Cerebellar cortex (tissue), 1 donor: ENCODE measurements at regions not wholly inside any gene's neighbourhood (a gene's known extent, or its start where the extent isn't known, plus 50 kb on each side); places are given as distances from the start of the nearest gene placed in this dataset.

ENCODE experiments used
- DNase-seq: peaks from one replicate; pipeline ENCODE4 v3.0.0-alpha.2; 2015; ENCODE audit warnings: low spot score

GRCh38 chr2:120977582-120978358 is 242.1 kb downstream of the GLI2 start:
- DNase-seq = no peak

- no peak for DNase-seq
Observed at GRCh38 chr2:120978359-120979050, 242.8 kb downstream of the GLI2 start.

GRCh38 chr2:120979398-120979797 is 243.7 kb downstream of the GLI2 start:
- no peak for DNase-seq

DNA sequence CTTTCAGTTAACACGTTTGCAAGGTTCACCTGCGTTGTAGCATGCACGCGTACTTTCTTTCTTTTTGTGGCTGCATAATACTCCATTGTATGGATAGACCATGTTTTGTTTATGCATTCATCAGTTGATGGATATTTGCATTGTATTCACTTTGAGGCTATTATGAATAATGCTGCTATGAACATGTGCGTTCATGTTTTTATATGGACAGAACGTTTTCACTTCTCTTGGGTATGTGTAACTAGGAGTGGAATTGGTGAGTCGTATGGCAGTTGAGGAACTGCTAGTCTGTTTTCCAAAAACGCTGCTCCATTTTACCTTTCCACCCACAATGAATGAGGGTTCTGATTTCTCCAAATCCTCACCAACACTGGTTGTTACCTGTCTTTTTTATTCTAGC is 244.3 kb downstream of the GLI2 start:
- no peak for DNase-seq

GRCh38 chr2:120981443-120981842 is 245.8 kb downstream of the GLI2 start:
- DNase-seq = no peak

DNA sequence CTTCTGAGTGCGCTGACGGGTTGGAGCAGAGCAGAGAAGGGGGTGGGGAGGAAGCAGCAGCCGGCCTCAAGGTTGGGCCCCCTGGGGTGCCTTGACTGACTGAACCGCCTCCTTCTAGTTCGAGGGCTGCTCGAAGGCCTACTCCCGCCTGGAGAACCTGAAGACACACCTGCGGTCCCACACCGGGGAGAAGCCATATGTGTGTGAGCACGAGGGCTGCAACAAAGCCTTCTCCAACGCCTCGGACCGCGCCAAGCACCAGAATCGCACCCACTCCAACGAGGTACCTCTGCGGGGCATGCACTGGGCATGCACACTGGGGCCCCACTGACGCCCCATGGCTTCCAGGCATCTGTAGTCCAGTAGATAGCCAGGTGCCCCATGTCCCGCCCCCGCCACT is 246.9 kb downstream of the GLI2 start:
- no peak for DNase-seq

GRCh38 chr2:120983344-120983743 is 247.7 kb downstream of the GLI2 start:
- DNase-seq = no peak

GRCh38 chr2:120984046-120984445 is 248.4 kb downstream of the GLI2 start:
- no peak for DNase-seq

DNA sequence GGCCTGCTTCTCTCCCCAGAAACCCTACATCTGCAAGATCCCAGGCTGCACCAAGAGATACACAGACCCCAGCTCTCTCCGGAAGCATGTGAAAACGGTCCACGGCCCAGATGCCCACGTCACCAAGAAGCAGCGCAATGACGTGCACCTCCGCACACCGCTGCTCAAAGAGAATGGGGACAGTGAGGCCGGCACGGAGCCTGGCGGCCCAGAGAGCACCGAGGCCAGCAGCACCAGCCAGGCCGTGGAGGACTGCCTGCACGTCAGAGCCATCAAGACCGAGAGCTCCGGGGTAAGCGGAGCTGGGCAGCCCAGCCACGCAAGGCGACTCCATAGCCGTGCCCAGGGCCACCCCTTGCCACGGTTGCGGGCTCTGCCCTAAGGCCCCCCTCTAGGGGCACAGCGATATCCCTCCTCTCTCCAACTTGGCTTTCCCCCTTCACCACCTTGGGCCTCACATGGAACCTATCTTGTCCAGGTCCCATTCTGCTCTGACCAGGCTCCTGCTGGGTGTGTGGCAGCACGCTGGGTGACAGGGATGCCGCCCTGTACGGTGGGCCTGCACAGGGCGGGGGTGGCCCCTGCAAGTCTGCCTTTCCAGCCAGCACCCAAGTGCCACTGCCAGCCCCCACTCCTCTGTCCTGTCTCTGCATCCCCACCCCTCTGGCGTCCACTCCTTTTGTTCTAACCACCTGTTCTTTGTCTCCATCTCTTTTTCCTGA is 248.9 kb downstream of the GLI2 start:
- no peak for DNase-seq

- DNase-seq = no peak
Observed at GRCh38 chr2:120985174-120985996, 249.7 kb downstream of the GLI2 start.

- no peak for DNase-seq
Observed at GRCh38 chr2:120985997-120986651, 250.5 kb downstream of the GLI2 start.

DNA sequence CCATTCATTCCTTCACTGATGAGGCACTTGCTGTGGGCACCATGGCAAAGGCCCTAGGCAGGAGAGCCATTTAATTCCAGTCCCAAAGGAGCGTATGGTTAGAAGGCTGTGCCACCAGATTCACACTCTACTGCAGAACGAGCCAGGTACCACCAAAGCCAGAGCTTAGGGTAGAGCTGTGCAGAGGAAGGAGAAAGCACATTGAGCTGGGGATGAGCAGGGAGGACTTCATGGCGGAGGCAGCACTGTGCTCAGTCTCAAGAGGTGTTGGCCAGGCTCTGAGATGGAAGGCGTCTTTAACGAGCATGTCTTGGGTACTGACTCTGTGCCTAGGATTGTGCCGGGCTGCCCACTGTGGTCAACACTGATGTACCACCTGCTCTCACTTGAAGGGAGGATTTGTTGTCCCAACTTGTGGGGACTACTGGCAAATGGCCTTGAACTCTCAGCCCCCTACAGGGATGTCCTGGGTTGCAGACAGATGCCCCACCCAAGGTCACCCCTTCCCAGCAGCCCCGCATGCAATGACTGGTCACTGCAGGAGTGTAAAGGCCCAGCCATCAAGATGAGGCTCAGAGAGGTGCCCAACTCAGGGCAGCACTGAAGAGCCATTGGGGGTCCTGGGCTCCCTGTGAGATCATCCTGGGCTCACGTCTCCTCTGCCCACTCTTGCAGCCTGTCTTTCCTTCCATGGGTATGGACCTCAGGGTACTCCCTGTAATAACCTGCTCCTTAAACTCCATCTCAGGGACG is 251.4 kb downstream of the GLI2 start:
- no peak for DNase-seq

DNA sequence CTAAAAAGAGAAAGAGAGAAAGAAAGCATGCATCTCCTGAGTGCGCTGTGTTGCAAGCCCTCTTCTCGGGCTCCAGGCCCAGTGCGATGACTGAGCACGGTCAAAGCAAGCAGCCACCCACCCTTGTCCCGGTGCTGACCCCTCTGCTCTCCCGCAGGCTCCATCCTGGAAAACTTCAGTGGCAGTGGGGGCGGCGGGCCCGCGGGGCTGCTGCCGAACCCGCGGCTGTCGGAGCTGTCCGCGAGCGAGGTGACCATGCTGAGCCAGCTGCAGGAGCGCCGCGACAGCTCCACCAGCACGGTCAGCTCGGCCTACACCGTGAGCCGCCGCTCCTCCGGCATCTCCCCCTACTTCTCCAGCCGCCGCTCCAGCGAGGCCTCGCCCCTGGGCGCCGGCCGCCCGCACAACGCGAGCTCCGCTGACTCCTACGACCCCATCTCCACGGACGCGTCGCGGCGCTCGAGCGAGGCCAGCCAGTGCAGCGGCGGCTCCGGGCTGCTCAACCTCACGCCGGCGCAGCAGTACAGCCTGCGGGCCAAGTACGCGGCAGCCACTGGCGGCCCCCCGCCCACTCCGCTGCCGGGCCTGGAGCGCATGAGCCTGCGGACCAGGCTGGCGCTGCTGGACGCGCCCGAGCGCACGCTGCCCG is 252.5 kb downstream of the GLI2 start:
- DNase-seq = no peak

- DNase-seq = no peak
Observed at GRCh38 chr2:120988700-120989511, 253.2 kb downstream of the GLI2 start.

DNA sequence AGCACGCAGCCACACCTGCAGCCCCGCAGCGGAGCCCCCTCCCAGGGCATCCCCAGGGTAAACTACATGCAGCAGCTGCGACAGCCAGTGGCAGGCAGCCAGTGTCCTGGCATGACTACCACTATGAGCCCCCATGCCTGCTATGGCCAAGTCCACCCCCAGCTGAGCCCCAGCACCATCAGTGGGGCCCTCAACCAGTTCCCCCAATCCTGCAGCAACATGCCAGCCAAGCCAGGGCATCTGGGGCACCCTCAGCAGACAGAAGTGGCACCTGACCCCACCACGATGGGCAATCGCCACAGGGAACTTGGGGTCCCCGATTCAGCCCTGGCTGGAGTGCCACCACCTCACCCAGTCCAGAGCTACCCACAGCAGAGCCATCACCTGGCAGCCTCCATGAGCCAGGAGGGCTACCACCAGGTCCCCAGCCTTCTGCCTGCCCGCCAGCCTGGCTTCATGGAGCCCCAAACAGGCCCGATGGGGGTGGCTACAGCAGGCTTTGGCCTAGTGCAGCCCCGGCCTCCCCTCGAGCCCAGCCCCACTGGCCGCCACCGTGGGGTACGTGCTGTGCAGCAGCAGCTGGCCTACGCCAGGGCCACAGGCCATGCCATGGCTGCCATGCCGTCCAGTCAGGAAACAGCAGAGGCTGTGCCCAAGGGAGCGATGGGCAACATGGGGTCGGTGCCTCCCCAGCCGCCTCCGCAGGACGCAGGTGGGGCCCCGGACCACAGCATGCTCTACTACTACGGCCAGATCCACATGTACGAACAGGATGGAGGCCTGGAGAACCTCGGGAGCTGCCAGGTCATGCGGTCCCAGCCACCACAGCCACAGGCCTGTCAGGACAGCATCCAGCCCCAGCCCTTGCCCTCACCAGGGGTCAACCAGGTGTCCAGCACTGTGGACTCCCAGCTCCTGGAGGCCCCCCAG is 254.1 kb downstream of the GLI2 start:
- DNase-seq = no peak

GRCh38 chr2:120990451-120990871 is 254.8 kb downstream of the GLI2 start:
- DNase-seq = no peak

GRCh38 chr2:120991441-120991840 is 255.8 kb downstream of the GLI2 start:
- DNase-seq = no peak
